ENCODE measurements at regions not wholly inside any gene's neighbourhood (a gene's known extent, or its start where the extent isn't known, plus 50 kb on each side); places are given as distances from the start of the nearest gene placed in this dataset.

GRCh38 chr6:137749696-137750211 is 117.3 kb upstream of the TNFAIP3 start:
- H3K23ac ChIP-seq (ENCODE audit: insufficient read length, low read depth, low read length): no peak overlapping the region
- no peak overlapping the region for H2BK5ac ChIP-seq (ENCODE audit: insufficient read length, low read length)
- H3K14ac ChIP-seq (ENCODE audit: insufficient read depth, low read length): no peak overlapping the region
- H3K79me1 ChIP-seq (ENCODE audit: insufficient read depth, low read depth, low read length, poor library complexity, severe bottlenecking): no peaks in the 10 kb centered on the region
- no peaks in the 10 kb centered on the region for H4K20me1 ChIP-seq (ENCODE audit: control insufficient read depth, insufficient read depth, insufficient read length)
- no peak overlapping the region for H3K9ac ChIP-seq (ENCODE audit: extremely low read depth, insufficient read length, low read length)
- H2BK12ac ChIP-seq (ENCODE audit: insufficient read length, low read depth, low read length): no peak overlapping the region
- no peak overlapping the region for H2BK15ac ChIP-seq (ENCODE audit: low read depth, low read length)
- H3T11ph ChIP-seq (ENCODE audit: low read length): no peak overlapping the region
- H3K9me3 Mint-ChIP-seq: no peaks in the 10 kb centered on the region
- H4K8ac ChIP-seq (replicated peaks; ENCODE audit: insufficient read length, low read depth, low read length): no peak overlapping the region
- H3K4me1 ChIP-seq (ENCODE audit: insufficient read depth, low read length): no peaks in the 10 kb centered on the region
- no peaks in the 10 kb centered on the region for H3K9me3 ChIP-seq (ENCODE audit: control insufficient read depth, low read depth, low read length)
- H3K27ac Mint-ChIP-seq: no peak overlapping the region
- H3K4me2 ChIP-seq (ENCODE audit: insufficient read depth, insufficient read length, low read length): no peak overlapping the region
- no peaks in the 10 kb centered on the region; the same call in 1 of the 2 replicates for H3K27me3 Mint-ChIP-seq (ENCODE audit: low read depth)
- H4K91ac ChIP-seq (ENCODE audit: insufficient read length, low read depth, low read length): no peak overlapping the region
- H4K5ac ChIP-seq (ENCODE audit: insufficient read length, low read depth, low read length): no peak overlapping the region
- no peaks in the 10 kb centered on the region for H3K23me2 ChIP-seq (ENCODE audit: insufficient read length, low read depth, low read length, poor library complexity, severe bottlenecking)
- H3K27ac ChIP-seq (ENCODE audit: insufficient read length, low read depth, low read length): no peak overlapping the region
- H3K79me2 ChIP-seq (ENCODE audit: insufficient read depth, low read length): no peaks in the 10 kb centered on the region
- H3K4ac ChIP-seq (ENCODE audit: low read depth, low read length): no peak overlapping the region
- H3K27me3 ChIP-seq (ENCODE audit: insufficient read depth, low read length): no peaks in the 10 kb centered on the region
- WGBS (ENCODE audit: extremely low coverage, insufficient read length, low lambda C conversion rate): no CpG with 5 or more reads among the region's 8 CpGs
- H3K4me1 Mint-ChIP-seq: peaks cover 2 to 5% of the 10 kb centered on the region in 2 experiments; a peak in 2 of 4 replicates
- no peak overlapping the region for H2BK120ac ChIP-seq (ENCODE audit: low read depth, low read length, poor library complexity, severe bottlenecking)
- TF ChIP-seq CTCF (conservative IDR thresholded peaks at IDR 0.05): no peak
- H3K36me3 Mint-ChIP-seq (ENCODE audit: insufficient read depth in 1 of 3, low read depth in 3 of 3): no peaks in the 10 kb centered on the region
- no peak overlapping the region for H3K4me3 Mint-ChIP-seq
- no peak overlapping the region for H2AFZ ChIP-seq (ENCODE audit: low read length)
- H3K18ac ChIP-seq (ENCODE audit: insufficient read length, low read depth, low read length): no peak overlapping the region
- H2BK20ac ChIP-seq (ENCODE audit: low read depth, low read length, poor library complexity, severe bottlenecking): no peak overlapping the region
- no peak overlapping the region for H2AK5ac ChIP-seq (ENCODE audit: insufficient read length, low read length)
- DNase-seq: no peak
- no peak overlapping the region for H3K56ac ChIP-seq (ENCODE audit: insufficient read length, low read depth, low read length)

Measured in H9 (cell line).